B cell (primary cell): ENCODE measurements at regions not wholly inside any gene's neighbourhood (a gene's known extent, or its start where the extent isn't known, plus 50 kb on each side); places are given as distances from the start of the nearest gene placed in this dataset.

ENCODE experiments used
- ATAC-seq: fragments of 200-7000 bp; cut with Tn5 transposase; one replicate; pipeline ENCODE4 v1.10.0; 2021; ENCODE audit warnings: low read depth, mild to moderate bottlenecking, moderate number of reproducible peaks, moderate library complexity
- CTCF ChIA-PET: fragments of 350-600 bp; sonication (Branson Sonifier 250); formaldehyde crosslinking; loops from one replicate; lab custom pipeline; 2021; ENCODE audit warnings: antibody characterized with exemption, inconsistent platforms; lab: Charles Lee
- POLR2A ChIA-PET: fragments of 350-600 bp; sonication (Branson Sonifier 250); formaldehyde crosslinking; loops from one replicate; lab custom pipeline; 2021; ENCODE audit warnings: antibody characterized with exemption; lab: Charles Lee
- DNase-seq: peaks from one replicate; pipeline ENCODE4 v3.0.0; 2013
- H2AFZ ChIP-seq: 2 replicates; pipeline ENCODE4 v1.6.1; 2012; ENCODE audit warnings: mild to moderate bottlenecking, low read depth, low read length; ENCODE audit not compliant: insufficient read depth, poor library complexity, severe bottlenecking
- H3K27ac ChIP-seq, 2 donors: 1 replicate in 1 of 2; 2 replicates in 1 of 2; pipeline ENCODE4 v1.5.1; 2012 to 2013; ENCODE audit warnings: low read length in 2 of 2, mild to moderate bottlenecking in 2 of 2, moderate library complexity in 1 of 2
- H3K27me3 ChIP-seq, 4 experiments: fragments of 200-600 bp in 1 of 4; sonication (generic) in 1 of 4; replicated peaks in 1 of 4; 1 replicate in 2 of 4; 2 replicates in 2 of 4; pipeline versions ENCODE4 v1.6.1 to v1.7.0; 2013 to 2016; ENCODE audit warnings: low read length in 3 of 4, mild to moderate bottlenecking in 2 of 4, mixed read lengths in 1 of 4, moderate library complexity in 1 of 4; ENCODE audit not compliant: insufficient read depth in 4 of 4, control insufficient read depth in 3 of 4; ENCODE audit errors: control extremely low read depth in 1 of 4
- H3K36me3 ChIP-seq, 2 experiments: replicated peaks in 1 of 2; 1 replicate in 1 of 2; 2 replicates in 1 of 2; pipeline versions ENCODE4 v1.6.1 to v1.7.1; 2013; ENCODE audit warnings: low read length in 1 of 2; ENCODE audit not compliant: insufficient read depth in 2 of 2, control insufficient read depth in 1 of 2; ENCODE audit errors: control extremely low read depth in 1 of 2, extremely low read depth in 1 of 2
- H3K4me1 ChIP-seq, 2 donors: fragments of 200-600 bp in 1 of 2; sonication (generic) in 1 of 2; 1 replicate in 1 of 2; 2 replicates in 1 of 2; pipeline versions ENCODE4 v1.5.1 to v1.6.1; 2013 to 2017; ENCODE audit warnings: low read length in 2 of 2; ENCODE audit not compliant: control insufficient read depth in 2 of 2, insufficient read depth in 2 of 2
- H3K4me2 ChIP-seq: replicated peaks from 2 replicates; pipeline ENCODE3; 2012; ENCODE audit warnings: mild to moderate bottlenecking, low read depth, low read length; ENCODE audit not compliant: poor library complexity, severe bottlenecking
- H3K4me3 ChIP-seq, 5 experiments: fragments of 200-600 bp in 1 of 5; sonication (generic) in 1 of 5; 1 replicate in 3 of 5; 2 replicates in 2 of 5; pipeline versions ENCODE4 v1.5.1 to v1.7.0; 2011 to 2016; ENCODE audit warnings: low read length in 4 of 5, mild to moderate bottlenecking in 4 of 5, low read depth in 2 of 5, control low read depth in 1 of 5, moderate library complexity in 1 of 5; ENCODE audit not compliant: insufficient read depth in 1 of 5; ENCODE audit errors: control extremely low read depth in 1 of 5, extremely low read depth in 1 of 5
- H3K79me2 ChIP-seq: fragments of 200-600 bp; sonication (generic); one replicate; pipeline ENCODE4 v1.6.0; 2016; ENCODE audit warnings: low read length; ENCODE audit not compliant: control insufficient read depth, insufficient read depth
- H3K9ac ChIP-seq: fragments of 200-600 bp; sonication (generic); 2 replicates; pipeline ENCODE4 v1.6.1; 2017; ENCODE audit warnings: mild to moderate bottlenecking, low read length, moderate library complexity
- H3K9me3 ChIP-seq, 3 donors: one replicate each; pipeline versions ENCODE4 v1.6.1 to v1.7.1; 2013; ENCODE audit warnings: low read length in 2 of 3; ENCODE audit not compliant: control insufficient read depth in 2 of 3, insufficient read depth in 1 of 3; ENCODE audit errors: control extremely low read depth in 1 of 3
- H4K20me1 ChIP-seq: 2 replicates; pipeline ENCODE4 v1.6.0; 2012; ENCODE audit warnings: mild to moderate bottlenecking, low read length; ENCODE audit not compliant: insufficient read depth, control insufficient read depth, poor library complexity, severe bottlenecking
- H3K27ac Mint-ChIP-seq: one replicate; pipeline ENCODE4 v1.8.0; 2021; ENCODE audit warnings: mixed read lengths
- H3K27me3 Mint-ChIP-seq: one replicate; pipeline ENCODE4 v1.8.0; 2021; ENCODE audit warnings: mixed read lengths
- H3K4me1 Mint-ChIP-seq: one replicate; pipeline ENCODE4 v1.8.0; 2021; ENCODE audit warnings: mixed read lengths
- H3K4me3 Mint-ChIP-seq: one replicate; pipeline ENCODE4 v1.8.0; 2021; ENCODE audit warnings: mixed read lengths
- H3K9me3 Mint-ChIP-seq: one replicate; pipeline ENCODE4 v1.8.0; 2022; ENCODE audit warnings: mixed read lengths; ENCODE audit not compliant: insufficient read depth
- EZH2 ChIP-seq: IDR thresholded peaks from 2 replicates; pipeline ENCODE4 v1.6.1; 2012; ENCODE audit warnings: borderline replicate concordance, low read depth, mild to moderate bottlenecking, moderate library complexity, low read length; ENCODE audit not compliant: insufficient read depth, poor library complexity, severe bottlenecking
- WGBS: methylation state at CpG from one replicate; pipeline ENCODE4 v1.1.5; 2013; ENCODE audit warnings: missing lambda C conversion rate; ENCODE audit not compliant: insufficient coverage; 5-methylcytosine and 5-hydroxymethylcytosine counted together
- intact Hi-C: fragments of 100-400 bp; cut with micrococcal nuclease; formaldehyde crosslinking; loops from one replicate; pipeline ENCODE4 v1.10.0; 2022
- TF ChIP-seq, protein P1 (sequence below): fragments of 200-600 bp; IDR thresholded peaks from one replicate; pipeline ENCODE4 v1.8.0; 2022; ENCODE audit warnings: antibody characterized with exemption, mild to moderate bottlenecking

- H3K9me3 ChIP-seq = no peaks in the 10 kb centered on the region
- ChIA-PET CTCF (no interaction called here), POLR2A (no interaction called here)
- no peaks in the 10 kb centered on the region for H3K36me3 ChIP-seq
- H3K27me3 ChIP-seq = no peaks in the 10 kb centered on the region
- no peak overlapping the region for H3K4me3 ChIP-seq
- ATAC-seq = no peak
- no peak overlapping the region for H3K9ac ChIP-seq
- no peak for DNase-seq
- TF ChIP-seq, protein P1, sequence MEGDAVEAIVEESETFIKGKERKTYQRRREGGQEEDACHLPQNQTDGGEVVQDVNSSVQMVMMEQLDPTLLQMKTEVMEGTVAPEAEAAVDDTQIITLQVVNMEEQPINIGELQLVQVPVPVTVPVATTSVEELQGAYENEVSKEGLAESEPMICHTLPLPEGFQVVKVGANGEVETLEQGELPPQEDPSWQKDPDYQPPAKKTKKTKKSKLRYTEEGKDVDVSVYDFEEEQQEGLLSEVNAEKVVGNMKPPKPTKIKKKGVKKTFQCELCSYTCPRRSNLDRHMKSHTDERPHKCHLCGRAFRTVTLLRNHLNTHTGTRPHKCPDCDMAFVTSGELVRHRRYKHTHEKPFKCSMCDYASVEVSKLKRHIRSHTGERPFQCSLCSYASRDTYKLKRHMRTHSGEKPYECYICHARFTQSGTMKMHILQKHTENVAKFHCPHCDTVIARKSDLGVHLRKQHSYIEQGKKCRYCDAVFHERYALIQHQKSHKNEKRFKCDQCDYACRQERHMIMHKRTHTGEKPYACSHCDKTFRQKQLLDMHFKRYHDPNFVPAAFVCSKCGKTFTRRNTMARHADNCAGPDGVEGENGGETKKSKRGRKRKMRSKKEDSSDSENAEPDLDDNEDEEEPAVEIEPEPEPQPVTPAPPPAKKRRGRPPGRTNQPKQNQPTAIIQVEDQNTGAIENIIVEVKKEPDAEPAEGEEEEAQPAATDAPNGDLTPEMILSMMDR = no peak
- no peak for TF ChIP-seq EZH2
- H3K4me1 ChIP-seq = no peaks in the 10 kb centered on the region
- Mint-ChIP-seq H3K4me1 (no peaks in the 10 kb centered on the region), H3K9me3 (peaks cover 2% of the 10 kb centered on the region), H3K27me3 (peaks cover 30% of the 10 kb centered on the region), H3K27ac (no peak overlapping the region), H3K4me3 (no peak overlapping the region)
- H3K79me2 ChIP-seq = no peaks in the 10 kb centered on the region
- H2AFZ ChIP-seq = no peak overlapping the region
- no peak overlapping the region for H3K4me2 ChIP-seq
- no peak overlapping the region for H3K27ac ChIP-seq
- intact Hi-C loops = no loop called here
- no peaks in the 10 kb centered on the region for H4K20me1 ChIP-seq
- 82% methylated on average over 1 of the region's 1 CpG for WGBS
Observed at GRCh38 chr12:40474630-40475029, 217.6 kb upstream of the CNTN1 start.

DNA sequence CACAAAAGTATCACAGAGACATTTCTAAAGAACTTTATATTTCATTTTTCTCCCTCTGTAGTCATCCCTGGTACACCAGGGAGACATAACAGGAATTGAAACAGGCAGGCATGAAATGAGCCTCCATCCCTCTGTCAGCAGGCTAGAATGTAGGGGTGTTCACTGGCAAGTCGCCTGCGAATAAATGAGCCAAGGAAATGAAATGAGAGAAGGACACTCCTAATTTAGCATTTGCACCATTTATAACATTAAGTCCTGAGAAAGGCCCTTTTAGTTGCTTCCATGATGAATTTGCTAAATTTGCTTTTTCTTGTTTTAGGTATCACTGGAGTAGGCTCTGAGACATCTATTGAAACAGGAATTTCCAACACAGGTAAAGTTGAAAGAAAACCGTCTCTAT lies 192.4 kb upstream of the CNTN1 start:
- ChIA-PET CTCF (no interaction called here), POLR2A (no interaction called here)
- Histone ChIP-seq H3K4me3 (no peak overlapping the region), H3K79me2 (no peaks in the 10 kb centered on the region), H3K27me3 (no peaks in the 10 kb centered on the region), H2AFZ (no peak overlapping the region), H3K36me3 (no peaks in the 10 kb centered on the region), H3K9ac (no peak overlapping the region), H3K4me1 (no peaks in the 10 kb centered on the region), H3K9me3 (no peaks in the 10 kb centered on the region), H3K27ac (no peak overlapping the region), H4K20me1 (no peaks in the 10 kb centered on the region), H3K4me2 (no peak overlapping the region)
- ATAC-seq (no peak), DNase-seq (no peak)
- no peak for TF ChIP-seq EZH2
- TF ChIP-seq, protein P1 = no peak
- intact Hi-C loops = no loop called here
- Mint-ChIP-seq H3K9me3 (no peaks in the 10 kb centered on the region), H3K27me3 (no peaks in the 10 kb centered on the region), H3K4me3 (no peak overlapping the region), H3K27ac (no peak overlapping the region), H3K4me1 (peaks cover 2% of the 10 kb centered on the region)
- no CpG with 5 or more reads among the region's 3 CpGs for WGBS
